H1 (cell line): ENCODE measurements at regions not wholly inside any gene's neighbourhood (a gene's known extent, or its start where the extent isn't known, plus 50 kb on each side); places are given as distances from the start of the nearest gene placed in this dataset.

Source experiments
- BRCA1 ChIP-seq: IDR thresholded peaks from 2 replicates; pipeline ENCODE4 v1.6.1; 2012; ENCODE audit warnings: low read depth, low read length, improper control_type of control experiment
- CHD1 ChIP-seq: IDR thresholded peaks from 2 replicates; pipeline ENCODE4 v1.6.1; 2012; ENCODE audit warnings: low read depth, low read length, improper control_type of control experiment
- EGR1 ChIP-seq: IDR thresholded peaks from 2 replicates; pipeline ENCODE4 v1.6.1; 2011; ENCODE audit warnings: low read depth, low read length, borderline replicate concordance
- EP300 ChIP-seq, 2 experiments: IDR thresholded peaks; 1 replicate in 1 of 2; 2 replicates in 1 of 2; pipeline ENCODE4 v1.6.1; 2011 to 2012; ENCODE audit warnings: low read depth in 2 of 2, low read length in 2 of 2, mild to moderate bottlenecking in 2 of 2, borderline replicate concordance in 1 of 2, inconsistent platforms in 1 of 2, moderate library complexity in 1 of 2
- RBBP5 ChIP-seq: IDR thresholded peaks from 2 replicates; pipeline ENCODE4 v1.7.1; 2012; ENCODE audit warnings: low read depth, mild to moderate bottlenecking, inconsistent platforms, low read length, moderate library complexity, borderline replicate concordance
- YY1 ChIP-seq: IDR thresholded peaks from 2 replicates; pipeline ENCODE4 v1.6.1; 2011; ENCODE audit warnings: low read depth, mild to moderate bottlenecking, low read length
- ZNF274 ChIP-seq: IDR thresholded peaks from 2 replicates; pipeline ENCODE4 v1.7.0; 2012; ENCODE audit warnings: low read length, borderline replicate concordance; ENCODE audit errors: extremely low read depth
- TF ChIP-seq, protein P1 (sequence below): fragments of 300-600 bp; sonication (generic); IDR thresholded peaks from 2 replicates; pipeline ENCODE4 v1.7.1; 2012; ENCODE audit warnings: low read length, moderate library complexity, mild to moderate bottlenecking, inconsistent platforms; ENCODE audit not compliant: insufficient replicate concordance
- TF ChIP-seq, protein P2 (sequence below), 3 experiments: IDR thresholded peaks; 1 replicate in 2 of 3; 2 replicates in 1 of 3; pipeline versions ENCODE4 v1.5.1 to v1.6.1; 2011; ENCODE audit warnings: low read length in 3 of 3, mild to moderate bottlenecking in 3 of 3, inconsistent platforms in 2 of 3, low read depth in 1 of 3, moderate library complexity in 1 of 3; ENCODE audit not compliant: insufficient read depth in 1 of 3; ENCODE audit errors: control extremely low read depth in 1 of 3

DNA sequence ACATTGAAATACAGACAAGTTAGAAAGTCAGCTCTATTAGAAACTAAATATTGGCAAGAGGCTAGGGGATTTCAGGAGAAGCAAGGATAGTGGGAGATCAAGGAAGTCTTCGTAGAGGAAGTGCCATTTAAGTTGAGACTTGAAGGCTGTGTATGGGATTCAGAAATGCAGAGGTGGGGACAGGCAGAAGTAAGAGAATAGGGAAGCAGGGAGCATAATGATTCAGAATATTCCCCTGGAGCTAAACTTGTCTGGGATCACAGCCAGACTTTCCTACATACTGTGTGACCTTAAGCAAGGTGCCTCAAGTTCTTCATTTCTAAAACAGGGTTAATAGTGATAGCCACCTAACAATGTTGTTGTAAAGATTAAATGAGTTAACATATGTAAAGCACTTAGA is 108.8 kb downstream of the DDIT4L start (continued):
- TF ChIP-seq, protein P1, sequence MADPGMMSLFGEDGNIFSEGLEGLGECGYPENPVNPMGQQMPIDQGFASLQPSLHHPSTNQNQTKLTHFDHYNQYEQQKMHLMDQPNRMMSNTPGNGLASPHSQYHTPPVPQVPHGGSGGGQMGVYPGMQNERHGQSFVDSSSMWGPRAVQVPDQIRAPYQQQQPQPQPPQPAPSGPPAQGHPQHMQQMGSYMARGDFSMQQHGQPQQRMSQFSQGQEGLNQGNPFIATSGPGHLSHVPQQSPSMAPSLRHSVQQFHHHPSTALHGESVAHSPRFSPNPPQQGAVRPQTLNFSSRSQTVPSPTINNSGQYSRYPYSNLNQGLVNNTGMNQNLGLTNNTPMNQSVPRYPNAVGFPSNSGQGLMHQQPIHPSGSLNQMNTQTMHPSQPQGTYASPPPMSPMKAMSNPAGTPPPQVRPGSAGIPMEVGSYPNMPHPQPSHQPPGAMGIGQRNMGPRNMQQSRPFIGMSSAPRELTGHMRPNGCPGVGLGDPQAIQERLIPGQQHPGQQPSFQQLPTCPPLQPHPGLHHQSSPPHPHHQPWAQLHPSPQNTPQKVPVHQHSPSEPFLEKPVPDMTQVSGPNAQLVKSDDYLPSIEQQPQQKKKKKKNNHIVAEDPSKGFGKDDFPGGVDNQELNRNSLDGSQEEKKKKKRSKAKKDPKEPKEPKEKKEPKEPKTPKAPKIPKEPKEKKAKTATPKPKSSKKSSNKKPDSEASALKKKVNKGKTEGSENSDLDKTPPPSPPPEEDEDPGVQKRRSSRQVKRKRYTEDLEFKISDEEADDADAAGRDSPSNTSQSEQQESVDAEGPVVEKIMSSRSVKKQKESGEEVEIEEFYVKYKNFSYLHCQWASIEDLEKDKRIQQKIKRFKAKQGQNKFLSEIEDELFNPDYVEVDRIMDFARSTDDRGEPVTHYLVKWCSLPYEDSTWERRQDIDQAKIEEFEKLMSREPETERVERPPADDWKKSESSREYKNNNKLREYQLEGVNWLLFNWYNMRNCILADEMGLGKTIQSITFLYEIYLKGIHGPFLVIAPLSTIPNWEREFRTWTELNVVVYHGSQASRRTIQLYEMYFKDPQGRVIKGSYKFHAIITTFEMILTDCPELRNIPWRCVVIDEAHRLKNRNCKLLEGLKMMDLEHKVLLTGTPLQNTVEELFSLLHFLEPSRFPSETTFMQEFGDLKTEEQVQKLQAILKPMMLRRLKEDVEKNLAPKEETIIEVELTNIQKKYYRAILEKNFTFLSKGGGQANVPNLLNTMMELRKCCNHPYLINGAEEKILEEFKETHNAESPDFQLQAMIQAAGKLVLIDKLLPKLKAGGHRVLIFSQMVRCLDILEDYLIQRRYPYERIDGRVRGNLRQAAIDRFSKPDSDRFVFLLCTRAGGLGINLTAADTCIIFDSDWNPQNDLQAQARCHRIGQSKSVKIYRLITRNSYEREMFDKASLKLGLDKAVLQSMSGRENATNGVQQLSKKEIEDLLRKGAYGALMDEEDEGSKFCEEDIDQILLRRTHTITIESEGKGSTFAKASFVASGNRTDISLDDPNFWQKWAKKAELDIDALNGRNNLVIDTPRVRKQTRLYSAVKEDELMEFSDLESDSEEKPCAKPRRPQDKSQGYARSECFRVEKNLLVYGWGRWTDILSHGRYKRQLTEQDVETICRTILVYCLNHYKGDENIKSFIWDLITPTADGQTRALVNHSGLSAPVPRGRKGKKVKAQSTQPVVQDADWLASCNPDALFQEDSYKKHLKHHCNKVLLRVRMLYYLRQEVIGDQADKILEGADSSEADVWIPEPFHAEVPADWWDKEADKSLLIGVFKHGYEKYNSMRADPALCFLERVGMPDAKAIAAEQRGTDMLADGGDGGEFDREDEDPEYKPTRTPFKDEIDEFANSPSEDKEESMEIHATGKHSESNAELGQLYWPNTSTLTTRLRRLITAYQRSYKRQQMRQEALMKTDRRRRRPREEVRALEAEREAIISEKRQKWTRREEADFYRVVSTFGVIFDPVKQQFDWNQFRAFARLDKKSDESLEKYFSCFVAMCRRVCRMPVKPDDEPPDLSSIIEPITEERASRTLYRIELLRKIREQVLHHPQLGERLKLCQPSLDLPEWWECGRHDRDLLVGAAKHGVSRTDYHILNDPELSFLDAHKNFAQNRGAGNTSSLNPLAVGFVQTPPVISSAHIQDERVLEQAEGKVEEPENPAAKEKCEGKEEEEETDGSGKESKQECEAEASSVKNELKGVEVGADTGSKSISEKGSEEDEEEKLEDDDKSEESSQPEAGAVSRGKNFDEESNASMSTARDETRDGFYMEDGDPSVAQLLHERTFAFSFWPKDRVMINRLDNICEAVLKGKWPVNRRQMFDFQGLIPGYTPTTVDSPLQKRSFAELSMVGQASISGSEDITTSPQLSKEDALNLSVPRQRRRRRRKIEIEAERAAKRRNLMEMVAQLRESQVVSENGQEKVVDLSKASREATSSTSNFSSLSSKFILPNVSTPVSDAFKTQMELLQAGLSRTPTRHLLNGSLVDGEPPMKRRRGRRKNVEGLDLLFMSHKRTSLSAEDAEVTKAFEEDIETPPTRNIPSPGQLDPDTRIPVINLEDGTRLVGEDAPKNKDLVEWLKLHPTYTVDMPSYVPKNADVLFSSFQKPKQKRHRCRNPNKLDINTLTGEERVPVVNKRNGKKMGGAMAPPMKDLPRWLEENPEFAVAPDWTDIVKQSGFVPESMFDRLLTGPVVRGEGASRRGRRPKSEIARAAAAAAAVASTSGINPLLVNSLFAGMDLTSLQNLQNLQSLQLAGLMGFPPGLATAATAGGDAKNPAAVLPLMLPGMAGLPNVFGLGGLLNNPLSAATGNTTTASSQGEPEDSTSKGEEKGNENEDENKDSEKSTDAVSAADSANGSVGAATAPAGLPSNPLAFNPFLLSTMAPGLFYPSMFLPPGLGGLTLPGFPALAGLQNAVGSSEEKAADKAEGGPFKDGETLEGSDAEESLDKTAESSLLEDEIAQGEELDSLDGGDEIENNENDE, result no peak
- no peak for TF ChIP-seq RBBP5
- TF ChIP-seq CHD1, result no peak
- no peak for TF ChIP-seq ZNF274
- TF ChIP-seq YY1, result no peak
- TF ChIP-seq EP300 (IDR thresholded peaks at IDR 0.05; ENCODE audit: borderline replicate concordance in 1 of 2, low read depth in 2 of 2, low read length in 2 of 2), result no peak
- no peak for TF ChIP-seq BRCA1
- TF ChIP-seq, protein P2, sequence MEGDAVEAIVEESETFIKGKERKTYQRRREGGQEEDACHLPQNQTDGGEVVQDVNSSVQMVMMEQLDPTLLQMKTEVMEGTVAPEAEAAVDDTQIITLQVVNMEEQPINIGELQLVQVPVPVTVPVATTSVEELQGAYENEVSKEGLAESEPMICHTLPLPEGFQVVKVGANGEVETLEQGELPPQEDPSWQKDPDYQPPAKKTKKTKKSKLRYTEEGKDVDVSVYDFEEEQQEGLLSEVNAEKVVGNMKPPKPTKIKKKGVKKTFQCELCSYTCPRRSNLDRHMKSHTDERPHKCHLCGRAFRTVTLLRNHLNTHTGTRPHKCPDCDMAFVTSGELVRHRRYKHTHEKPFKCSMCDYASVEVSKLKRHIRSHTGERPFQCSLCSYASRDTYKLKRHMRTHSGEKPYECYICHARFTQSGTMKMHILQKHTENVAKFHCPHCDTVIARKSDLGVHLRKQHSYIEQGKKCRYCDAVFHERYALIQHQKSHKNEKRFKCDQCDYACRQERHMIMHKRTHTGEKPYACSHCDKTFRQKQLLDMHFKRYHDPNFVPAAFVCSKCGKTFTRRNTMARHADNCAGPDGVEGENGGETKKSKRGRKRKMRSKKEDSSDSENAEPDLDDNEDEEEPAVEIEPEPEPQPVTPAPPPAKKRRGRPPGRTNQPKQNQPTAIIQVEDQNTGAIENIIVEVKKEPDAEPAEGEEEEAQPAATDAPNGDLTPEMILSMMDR (IDR thresholded peaks at IDR 0.05; ENCODE audit: control extremely low read depth in 1 of 3, insufficient read depth in 1 of 3, low read depth in 1 of 3, low read length in 3 of 3), result no peak
- no peak for TF ChIP-seq EGR1
